Body of pancreas (tissue), 4 donors: ENCODE measurements at regions not wholly inside any gene's neighbourhood (a gene's known extent, or its start where the extent isn't known, plus 50 kb on each side); places are given as distances from the start of the nearest gene placed in this dataset.

ENCODE experiments used
- POLR2A ChIP-seq, 3 donors: fragments of 450-650 bp; IDR thresholded peaks; one replicate each; pipeline ENCODE4 v1.6.1; 2016; ENCODE audit warnings: antibody characterized with exemption in 3 of 3, mild to moderate bottlenecking in 2 of 3
- TF ChIP-seq, protein P1 (sequence below), 7 experiments: fragments of 450-650 bp in 4 of 7; fragments of 200-600 bp in 3 of 7; sonication (generic) in 3 of 7; IDR thresholded peaks; one replicate each; pipeline ENCODE4 v1.5.1; 2016 to 2019; ENCODE audit warnings: antibody characterized with exemption in 7 of 7

DNA sequence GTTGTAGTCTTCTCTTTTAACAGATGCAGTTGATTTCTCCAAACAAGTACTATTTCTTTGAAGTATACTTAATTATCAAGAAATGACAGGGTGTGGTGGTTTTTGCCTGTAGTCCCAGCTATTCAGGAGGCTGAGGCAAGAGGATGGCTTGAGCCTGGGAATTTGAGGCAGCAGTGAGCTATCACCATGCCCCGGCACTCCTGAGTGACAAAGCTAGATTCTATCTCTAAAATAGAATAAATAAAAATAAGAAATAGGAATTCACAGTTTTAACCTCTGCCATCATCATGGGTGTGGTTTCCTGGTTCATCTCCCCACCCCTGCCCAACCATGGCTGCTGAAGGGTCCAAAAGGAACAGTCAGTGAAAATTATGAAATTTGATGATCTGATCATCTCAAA lies 290.2 kb upstream of the FLRT2 start:
- TF ChIP-seq, protein P1, sequence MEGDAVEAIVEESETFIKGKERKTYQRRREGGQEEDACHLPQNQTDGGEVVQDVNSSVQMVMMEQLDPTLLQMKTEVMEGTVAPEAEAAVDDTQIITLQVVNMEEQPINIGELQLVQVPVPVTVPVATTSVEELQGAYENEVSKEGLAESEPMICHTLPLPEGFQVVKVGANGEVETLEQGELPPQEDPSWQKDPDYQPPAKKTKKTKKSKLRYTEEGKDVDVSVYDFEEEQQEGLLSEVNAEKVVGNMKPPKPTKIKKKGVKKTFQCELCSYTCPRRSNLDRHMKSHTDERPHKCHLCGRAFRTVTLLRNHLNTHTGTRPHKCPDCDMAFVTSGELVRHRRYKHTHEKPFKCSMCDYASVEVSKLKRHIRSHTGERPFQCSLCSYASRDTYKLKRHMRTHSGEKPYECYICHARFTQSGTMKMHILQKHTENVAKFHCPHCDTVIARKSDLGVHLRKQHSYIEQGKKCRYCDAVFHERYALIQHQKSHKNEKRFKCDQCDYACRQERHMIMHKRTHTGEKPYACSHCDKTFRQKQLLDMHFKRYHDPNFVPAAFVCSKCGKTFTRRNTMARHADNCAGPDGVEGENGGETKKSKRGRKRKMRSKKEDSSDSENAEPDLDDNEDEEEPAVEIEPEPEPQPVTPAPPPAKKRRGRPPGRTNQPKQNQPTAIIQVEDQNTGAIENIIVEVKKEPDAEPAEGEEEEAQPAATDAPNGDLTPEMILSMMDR (IDR thresholded peaks at IDR 0.05): no peak
- TF ChIP-seq POLR2A (IDR thresholded peaks at IDR 0.05): no peak
